Parathyroid adenoma (tissue), 2 donors: ENCODE measurements at regions not wholly inside any gene's neighbourhood (a gene's known extent, or its start where the extent isn't known, plus 50 kb on each side); places are given as distances from the start of the nearest gene placed in this dataset.

ENCODE experiments used
- H2AFZ ChIP-seq: fragments of 300-600 bp; sonication (generic); one replicate; pipeline ENCODE4 v1.7.0; 2017; ENCODE audit warnings: antibody characterized with exemption, mild to moderate bottlenecking
- H3K27ac ChIP-seq: fragments of 300-600 bp; sonication (generic); one replicate; pipeline ENCODE4 v1.7.0; 2017
- H3K27me3 ChIP-seq: fragments of 300-600 bp; sonication (generic); one replicate; pipeline ENCODE4 v1.7.0; 2017; ENCODE audit warnings: low read length; ENCODE audit not compliant: control insufficient read depth, insufficient read depth
- H3K36me3 ChIP-seq: fragments of 300-600 bp; sonication (generic); one replicate; pipeline ENCODE4 v1.7.0; 2017; ENCODE audit warnings: low read length; ENCODE audit not compliant: control insufficient read depth, insufficient read depth
- H3K4me1 ChIP-seq: fragments of 300-600 bp; sonication (generic); one replicate; pipeline ENCODE4 v1.7.0; 2017; ENCODE audit warnings: control low read depth
- H3K4me2 ChIP-seq: fragments of 300-600 bp; sonication (generic); one replicate; pipeline ENCODE4 v1.7.0; 2017; ENCODE audit warnings: low read length
- H3K4me3 ChIP-seq: fragments of 300-600 bp; sonication (generic); one replicate; pipeline ENCODE4 v1.7.0; 2017; ENCODE audit warnings: low read depth, low read length
- H3K79me2 ChIP-seq: fragments of 300-600 bp; sonication (generic); one replicate; pipeline ENCODE4 v1.7.0; 2017; ENCODE audit warnings: control low read depth
- H3K9ac ChIP-seq: fragments of 300-600 bp; sonication (generic); one replicate; pipeline ENCODE4 v1.7.0; 2017; ENCODE audit warnings: mild to moderate bottlenecking
- H3K9me3 ChIP-seq: fragments of 300-600 bp; sonication (generic); one replicate; pipeline ENCODE4 v1.7.0; 2017; ENCODE audit warnings: low read length; ENCODE audit not compliant: control insufficient read depth
- CTCF ChIP-seq: fragments of 300-600 bp; sonication (generic); IDR thresholded peaks from one replicate; pipeline ENCODE4 v1.7.0; 2017; ENCODE audit warnings: antibody characterized with exemption, mild to moderate bottlenecking
- donor health status: primary hyperparathyroidism.

GRCh38 chr12:29983851-29984250 is 200.1 kb upstream of the TMTC1 start:
- H3K27me3 ChIP-seq, result no peaks in the 10 kb centered on the region
- H3K9me3 ChIP-seq, result no peaks in the 10 kb centered on the region
- H3K36me3 ChIP-seq, result no peaks in the 10 kb centered on the region
- H3K4me1 ChIP-seq, result no peaks in the 10 kb centered on the region
- H3K4me3 ChIP-seq, result no peak overlapping the region
- no peak overlapping the region for H3K9ac ChIP-seq
- no peak overlapping the region for H2AFZ ChIP-seq
- no peak for TF ChIP-seq CTCF
- H3K4me2 ChIP-seq, result no peak overlapping the region
- no peaks in the 10 kb centered on the region for H3K79me2 ChIP-seq
- H3K27ac ChIP-seq, result no peak overlapping the region

GRCh38 chr12:29980304-29980703 is 196.6 kb upstream of the TMTC1 start:
- Histone ChIP-seq H2AFZ (no peak overlapping the region), H3K36me3 (no peaks in the 10 kb centered on the region), H3K79me2 (no peaks in the 10 kb centered on the region), H3K4me3 (no peak overlapping the region), H3K9ac (no peak overlapping the region), H3K27ac (no peak overlapping the region), H3K4me2 (no peak overlapping the region), H3K27me3 (no peaks in the 10 kb centered on the region), H3K9me3 (no peaks in the 10 kb centered on the region), H3K4me1 (no peaks in the 10 kb centered on the region)
- TF ChIP-seq CTCF, result no peak

- no peak overlapping the region for H2AFZ ChIP-seq
- no peaks in the 10 kb centered on the region for H3K4me1 ChIP-seq
- H3K9me3 ChIP-seq, result no peaks in the 10 kb centered on the region
- no peak for TF ChIP-seq CTCF
- no peak overlapping the region for H3K9ac ChIP-seq
- H3K79me2 ChIP-seq, result no peaks in the 10 kb centered on the region
- H3K27ac ChIP-seq, result no peak overlapping the region
- no peak overlapping the region for H3K4me2 ChIP-seq
- no peaks in the 10 kb centered on the region for H3K36me3 ChIP-seq
- H3K4me3 ChIP-seq, result no peak overlapping the region
- H3K27me3 ChIP-seq, result no peaks in the 10 kb centered on the region
These were observed 187.7 kb upstream of the TMTC1 start for GRCh38 chr12:29971446-29971845.

GRCh38 chr12:29970501-29970900 is 186.8 kb upstream of the TMTC1 start:
- Histone ChIP-seq H3K4me3 (no peak overlapping the region), H3K27ac (no peak overlapping the region), H3K4me1 (peaks cover 4% of the 10 kb centered on the region), H3K79me2 (no peaks in the 10 kb centered on the region), H3K4me2 (no peak overlapping the region), H2AFZ (peak overlapping the region; percentile 6), H3K36me3 (no peaks in the 10 kb centered on the region), H3K9me3 (no peaks in the 10 kb centered on the region), H3K27me3 (no peaks in the 10 kb centered on the region), H3K9ac (no peak overlapping the region)
- TF ChIP-seq CTCF, result no peak

- no peak overlapping the region for H3K4me3 ChIP-seq
- no peaks in the 10 kb centered on the region for H3K27me3 ChIP-seq
- no peak for TF ChIP-seq CTCF
- H3K79me2 ChIP-seq, result no peaks in the 10 kb centered on the region
- H3K4me2 ChIP-seq, result no peak overlapping the region
- peaks cover 4% of the 10 kb centered on the region for H3K4me1 ChIP-seq
- no peaks in the 10 kb centered on the region for H3K36me3 ChIP-seq
- H2AFZ ChIP-seq, result no peak overlapping the region
- H3K9me3 ChIP-seq, result no peaks in the 10 kb centered on the region
- H3K9ac ChIP-seq, result no peak overlapping the region
- no peak overlapping the region for H3K27ac ChIP-seq
These were observed 178.7 kb upstream of the TMTC1 start for GRCh38 chr12:29962276-29963035.
